HG03469 (cell line): ENCODE measurements at regions not wholly inside any gene's neighbourhood (a gene's known extent, or its start where the extent isn't known, plus 50 kb on each side); places are given as distances from the start of the nearest gene placed in this dataset.
"Not testable (repeated sequence)": the region's sequence is repeated elsewhere in the genome, so short reads cannot be mapped to it uniquely, and the experiment has no call there.

Experiments used
- ATAC-seq: cut with Tn5 transposase; IDR thresholded peaks from one replicate; pipeline ENCODE4 v1.9.1; 2021; ENCODE audit warnings: mild to moderate bottlenecking, moderate library complexity, moderate number of reproducible peaks; ENCODE audit not compliant: unreplicated experiment

GRCh38 chr20:26218301-26218700, 521.6 kb upstream of the ZNF337 start:
- no peak for ATAC-seq

- ATAC-seq, result no peak
These were observed 519.4 kb upstream of the ZNF337 start for GRCh38 chr20:26216025-26216424.

GRCh38 chr20:26214991-26215390, 518.3 kb upstream of the ZNF337 start:
- no peak for ATAC-seq

GRCh38 chr20:26209171-26209941, 512.7 kb upstream of the ZNF337 start:
- ATAC-seq, result no peak

- no peak for ATAC-seq
These were observed 511.8 kb upstream of the ZNF337 start for GRCh38 chr20:26208296-26209091.

GRCh38 chr20:26207967-26208295, 511.3 kb upstream of the ZNF337 start:
- ATAC-seq, result not testable (repeated sequence)

- ATAC-seq, result no peak
These were observed 510.7 kb upstream of the ZNF337 start for GRCh38 chr20:26207237-26207966.

- no peak for ATAC-seq
These were observed 508.7 kb upstream of the ZNF337 start for GRCh38 chr20:26205350-26205749.

GRCh38 chr20:26201026-26201425, 504.4 kb upstream of the ZNF337 start:
- ATAC-seq, result not testable (repeated sequence)

- not testable (repeated sequence) for ATAC-seq
These were observed 490.7 kb upstream of the ZNF337 start for GRCh38 chr20:26187329-26187728.

GRCh38 chr20:26183720-26184119, 487.1 kb upstream of the ZNF337 start:
- not testable (repeated sequence) for ATAC-seq

GRCh38 chr20:26181364-26181763, 484.7 kb upstream of the ZNF337 start:
- ATAC-seq, result not testable (repeated sequence)

GRCh38 chr20:26171875-26172274, 475.2 kb upstream of the ZNF337 start:
- not testable (repeated sequence) for ATAC-seq

GRCh38 chr20:26169506-26169905, 472.9 kb upstream of the ZNF337 start:
- no peak for ATAC-seq

- no peak for ATAC-seq
These were observed 470.8 kb upstream of the ZNF337 start for GRCh38 chr20:26167499-26167898.

- no peak for ATAC-seq
These were observed 467.2 kb upstream of the ZNF337 start for GRCh38 chr20:26163890-26164289.

- not testable (repeated sequence) for ATAC-seq
These were observed 466.5 kb upstream of the ZNF337 start for GRCh38 chr20:26163151-26163550.

GRCh38 chr20:26161741-26162140, 465.1 kb upstream of the ZNF337 start:
- not testable (repeated sequence) for ATAC-seq

GRCh38 chr20:26160916-26161315, 464.3 kb upstream of the ZNF337 start:
- ATAC-seq, result not testable (repeated sequence)

- no peak for ATAC-seq
These were observed 457.6 kb upstream of the ZNF337 start for GRCh38 chr20:26154224-26154623.

GRCh38 chr20:26135325-26136110, 438.9 kb upstream of the ZNF337 start:
- no peak for ATAC-seq
